H9 (cell line): ENCODE measurements at regions not wholly inside any gene's neighbourhood (a gene's known extent, or its start where the extent isn't known, plus 50 kb on each side); places are given as distances from the start of the nearest gene placed in this dataset.

Experiments
- DNase-seq: peaks from one replicate; pipeline ENCODE4 v3.0.0-alpha.2; 2017
- H2AFZ ChIP-seq: one replicate; pipeline ENCODE4 v1.6.1; 2013; ENCODE audit warnings: mild to moderate bottlenecking, low read length, control low read depth, moderate library complexity
- H2AK5ac ChIP-seq: 2 replicates; pipeline ENCODE4 v1.6.1; 2013; ENCODE audit warnings: low read length, control low read depth, mixed read lengths; ENCODE audit not compliant: insufficient read length
- H2BK120ac ChIP-seq: one replicate; pipeline ENCODE4 v1.6.1; 2013; ENCODE audit warnings: low read depth, mild to moderate bottlenecking, low read length, control low read depth, inconsistent platforms; ENCODE audit not compliant: poor library complexity, severe bottlenecking
- H2BK12ac ChIP-seq: 2 replicates; pipeline ENCODE4 v1.6.1; 2013; ENCODE audit warnings: low read length, control low read depth, mixed read lengths, low read depth; ENCODE audit not compliant: insufficient read length
- H2BK15ac ChIP-seq: 2 replicates; pipeline ENCODE4 v1.6.1; 2013; ENCODE audit warnings: low read depth, low read length, control low read depth
- H2BK20ac ChIP-seq: one replicate; pipeline ENCODE4 v1.6.1; 2013; ENCODE audit warnings: low read depth, mild to moderate bottlenecking, low read length, control low read depth, inconsistent platforms; ENCODE audit not compliant: poor library complexity, severe bottlenecking
- H2BK5ac ChIP-seq: 2 replicates; pipeline ENCODE4 v1.6.1; 2013; ENCODE audit warnings: low read length, control low read depth, mixed read lengths; ENCODE audit not compliant: insufficient read length
- H3K14ac ChIP-seq: 2 replicates; pipeline ENCODE4 v1.6.1; 2013; ENCODE audit warnings: low read length, control low read depth; ENCODE audit not compliant: insufficient read depth
- H3K18ac ChIP-seq: 2 replicates; pipeline ENCODE4 v1.6.1; 2013; ENCODE audit warnings: low read depth, mild to moderate bottlenecking, mixed read lengths, low read length, control low read depth; ENCODE audit not compliant: insufficient read length
- H3K23ac ChIP-seq: 2 replicates; pipeline ENCODE4 v1.6.1; 2013; ENCODE audit warnings: low read length, control low read depth, mixed read lengths, low read depth; ENCODE audit not compliant: insufficient read length
- H3K23me2 ChIP-seq: 2 replicates; pipeline ENCODE4 v1.6.1; 2013; ENCODE audit warnings: low read depth, mild to moderate bottlenecking, mixed read lengths, low read length, control low read depth; ENCODE audit not compliant: insufficient read length, poor library complexity, severe bottlenecking
- H3K27ac ChIP-seq: 2 replicates; pipeline ENCODE4 v1.5.1; 2013; ENCODE audit warnings: low read length, control low read depth, mixed read lengths, low read depth; ENCODE audit not compliant: insufficient read length
- H3K27me3 ChIP-seq: 2 replicates; pipeline ENCODE4 v1.6.1; 2013; ENCODE audit warnings: low read length, control low read depth, inconsistent platforms; ENCODE audit not compliant: insufficient read depth
- H3K4ac ChIP-seq: 2 replicates; pipeline ENCODE4 v1.6.1; 2013; ENCODE audit warnings: low read depth, mild to moderate bottlenecking, control low read depth, inconsistent platforms, low read length, moderate library complexity
- H3K4me1 ChIP-seq: 2 replicates; pipeline ENCODE4 v1.6.1; 2013; ENCODE audit warnings: low read length, control low read depth, inconsistent platforms; ENCODE audit not compliant: insufficient read depth
- H3K4me2 ChIP-seq: 2 replicates; pipeline ENCODE4 v1.6.1; 2013; ENCODE audit warnings: low read length, control low read depth, mixed read lengths; ENCODE audit not compliant: insufficient read length, insufficient read depth
- H3K56ac ChIP-seq: 2 replicates; pipeline ENCODE4 v1.6.1; 2013; ENCODE audit warnings: low read depth, mild to moderate bottlenecking, mixed read lengths, low read length, control low read depth; ENCODE audit not compliant: insufficient read length
- H3K79me1 ChIP-seq: 2 replicates; pipeline ENCODE4 v1.6.1; 2013; ENCODE audit warnings: low read depth, mild to moderate bottlenecking, moderate library complexity, low read length, control low read depth, inconsistent platforms; ENCODE audit not compliant: insufficient read depth, poor library complexity, severe bottlenecking
- H3K79me2 ChIP-seq: 2 replicates; pipeline ENCODE4 v1.6.1; 2013; ENCODE audit warnings: low read length, control low read depth, inconsistent platforms; ENCODE audit not compliant: insufficient read depth
- H3K9ac ChIP-seq: 2 replicates; pipeline ENCODE4 v1.6.1; 2013; ENCODE audit warnings: low read length, control low read depth, mixed read lengths; ENCODE audit not compliant: insufficient read length; ENCODE audit errors: extremely low read depth
- H3K9me3 ChIP-seq: one replicate; pipeline ENCODE4 v1.6.1; 2013; ENCODE audit warnings: low read depth, low read length, inconsistent platforms; ENCODE audit not compliant: control insufficient read depth
- H3T11ph ChIP-seq: one replicate; pipeline ENCODE4 v1.6.1; 2013; ENCODE audit warnings: mild to moderate bottlenecking, low read length, control low read depth, inconsistent platforms
- H4K20me1 ChIP-seq: one replicate; pipeline ENCODE4 v1.6.1; 2013; ENCODE audit not compliant: control insufficient read depth, insufficient read length, insufficient read depth
- H4K5ac ChIP-seq: 2 replicates; pipeline ENCODE4 v1.6.1; 2013; ENCODE audit warnings: low read depth, mild to moderate bottlenecking, mixed read lengths, low read length, control low read depth; ENCODE audit not compliant: insufficient read length
- H4K8ac ChIP-seq: replicated peaks from 2 replicates; pipeline ENCODE4 v1.6.1; 2013; ENCODE audit warnings: low read length, control low read depth, mixed read lengths, low read depth; ENCODE audit not compliant: insufficient read length
- H4K91ac ChIP-seq: 2 replicates; pipeline ENCODE4 v1.6.1; 2013; ENCODE audit warnings: low read depth, mild to moderate bottlenecking, moderate library complexity, mixed read lengths, low read length, control low read depth; ENCODE audit not compliant: insufficient read length
- H3K27ac Mint-ChIP-seq, 3 experiments: 2 replicates in 2 of 3; 3 replicates in 1 of 3; pipeline ENCODE4 v1.8.0; 2020 to 2021; ENCODE audit warnings: mixed read lengths in 3 of 3, mild to moderate bottlenecking in 1 of 3, moderate library complexity in 1 of 3
- H3K27me3 Mint-ChIP-seq: 2 replicates; pipeline ENCODE4 v1.8.0; 2021; ENCODE audit warnings: low read depth, mild to moderate bottlenecking, moderate library complexity, mixed read lengths
- H3K36me3 Mint-ChIP-seq, 3 experiments: 2 replicates in 2 of 3; 3 replicates in 1 of 3; pipeline ENCODE4 v1.8.0; 2020 to 2021; ENCODE audit warnings: low read depth in 3 of 3, mixed read lengths in 3 of 3; ENCODE audit not compliant: insufficient read depth in 1 of 3
- H3K4me1 Mint-ChIP-seq, 2 experiments: 2 replicates each; pipeline ENCODE4 v1.8.0; 2020; ENCODE audit warnings: mixed read lengths in 2 of 2
- H3K4me3 Mint-ChIP-seq, 2 experiments: 2 replicates in 1 of 2; 3 replicates in 1 of 2; pipeline ENCODE4 v1.8.0; 2020 to 2021; ENCODE audit warnings: mild to moderate bottlenecking in 2 of 2, mixed read lengths in 2 of 2, moderate library complexity in 1 of 2
- H3K9me3 Mint-ChIP-seq, 2 experiments: 2 replicates in 1 of 2; 3 replicates in 1 of 2; pipeline ENCODE4 v1.8.0; 2020; ENCODE audit warnings: mild to moderate bottlenecking in 2 of 2, mixed read lengths in 2 of 2, moderate library complexity in 1 of 2
- CTCF ChIP-seq: fragments of 200-600 bp; sonication (generic); conservative IDR thresholded peaks from 3 replicates; pipeline ENCODE4 v1.8.0; 2021; ENCODE audit warnings: antibody characterized with exemption, mild to moderate bottlenecking
- WGBS: extraction: QIAGEN DNeasy Blood & Tissue Kit; methylation state at CpG from one replicate; pipeline ENCODE4 v1.1.7; 2013; ENCODE audit warnings: missing lambda C conversion rate, low lambda C conversion rate, mixed read lengths; ENCODE audit not compliant: insufficient read length; ENCODE audit errors: extremely low coverage; 5-methylcytosine and 5-hydroxymethylcytosine counted together

- no peak overlapping the region for H3K27ac Mint-ChIP-seq
- Histone ChIP-seq H4K8ac (no peak overlapping the region), H2BK120ac (no peak overlapping the region), H2AFZ (no peak overlapping the region), H3K27me3 (no peaks in the 10 kb centered on the region), H3K23ac (no peak overlapping the region), H4K91ac (no peak overlapping the region), H3T11ph (no peak overlapping the region), H4K20me1 (no peaks in the 10 kb centered on the region), H3K4ac (no peak overlapping the region), H3K27ac (no peak overlapping the region), H3K9ac (no peak overlapping the region), H2BK12ac (no peak overlapping the region), H3K56ac (no peak overlapping the region), H3K23me2 (no peaks in the 10 kb centered on the region), H3K18ac (no peak overlapping the region), H3K14ac (no peak overlapping the region), H2BK20ac (no peak overlapping the region), H3K9me3 (peaks cover 74% of the 10 kb centered on the region), H2AK5ac (no peak overlapping the region), H2BK15ac (no peak overlapping the region), H3K4me1 (no peaks in the 10 kb centered on the region), H2BK5ac (no peak overlapping the region), H3K79me2 (no peaks in the 10 kb centered on the region), H3K79me1 (no peaks in the 10 kb centered on the region), H4K5ac (no peak overlapping the region), H3K4me2 (no peak overlapping the region)
- H3K27me3 Mint-ChIP-seq: no peaks in the 10 kb centered on the region; the same call in none of the 2 replicates
- H3K4me3 Mint-ChIP-seq: no peak overlapping the region
- no CpG with 5 or more reads among the region's 3 CpGs for WGBS
- H3K36me3 Mint-ChIP-seq: peaks cover 2 to 24% (median 4%) of the 10 kb centered on the region in 3 experiments; a peak in 3 of 7 replicates
- DNase-seq: no peak
- peaks cover 79 to 97% of the 10 kb centered on the region in 2 experiments for H3K9me3 Mint-ChIP-seq
- TF ChIP-seq CTCF: no peak
- no peaks in the 10 kb centered on the region for H3K4me1 Mint-ChIP-seq
Observed at GRCh38 chr19:16003391-16003790, 54.6 kb downstream of the OR10H4 start.
